Endodermal cell (in vitro differentiated cells): ENCODE measurements at regions not wholly inside any gene's neighbourhood (a gene's known extent, or its start where the extent isn't known, plus 50 kb on each side); places are given as distances from the start of the nearest gene placed in this dataset.

Source experiments
- DNase-seq: peaks from one replicate; pipeline ENCODE4 v3.0.0-alpha.2; 2017
- H3K27ac ChIP-seq: 2 replicates; pipeline ENCODE4 v1.5.1; 2013; ENCODE audit warnings: mild to moderate bottlenecking, low read depth, low read length, moderate library complexity
- H3K27me3 ChIP-seq: 2 replicates; pipeline ENCODE4 v1.6.1; 2013; ENCODE audit warnings: mild to moderate bottlenecking, low read length, moderate library complexity; ENCODE audit not compliant: insufficient read depth, control insufficient read depth, poor library complexity, severe bottlenecking
- H3K36me3 ChIP-seq: 2 replicates; pipeline ENCODE4 v1.7.0; 2013; ENCODE audit warnings: mild to moderate bottlenecking, low read length, moderate library complexity; ENCODE audit not compliant: control insufficient read depth, insufficient read depth
- H3K4me1 ChIP-seq: one replicate; pipeline ENCODE4 v1.7.0; 2013; ENCODE audit warnings: low read length; ENCODE audit not compliant: control insufficient read depth, insufficient read depth
- H3K4me3 ChIP-seq: 2 replicates; pipeline ENCODE4 v1.5.1; 2013; ENCODE audit warnings: mild to moderate bottlenecking, low read length, moderate library complexity
- H3K9ac ChIP-seq: 2 replicates; pipeline ENCODE4 v1.6.1; 2013; ENCODE audit warnings: mild to moderate bottlenecking, low read length, moderate library complexity; ENCODE audit not compliant: poor library complexity, severe bottlenecking; ENCODE audit errors: extremely low read depth
- H3K9me3 ChIP-seq: 2 replicates; pipeline ENCODE4 v1.6.1; 2013; ENCODE audit warnings: mild to moderate bottlenecking, low read length, moderate library complexity; ENCODE audit not compliant: control insufficient read depth
- H3K27ac Mint-ChIP-seq: 2 replicates; pipeline ENCODE4 v1.8.0; 2020; ENCODE audit warnings: mixed read lengths
- H3K27me3 Mint-ChIP-seq: 2 replicates; pipeline ENCODE4 v1.8.0; 2021; ENCODE audit warnings: mild to moderate bottlenecking, mixed read lengths; ENCODE audit not compliant: insufficient read depth
- H3K36me3 Mint-ChIP-seq: 2 replicates; pipeline ENCODE4 v1.8.0; 2020; ENCODE audit warnings: low read depth, mixed read lengths
- H3K4me1 Mint-ChIP-seq: 2 replicates; pipeline ENCODE4 v1.8.0; 2020; ENCODE audit warnings: mixed read lengths
- H3K4me3 Mint-ChIP-seq: 2 replicates; pipeline ENCODE4 v1.8.0; 2020; ENCODE audit warnings: mild to moderate bottlenecking, moderate library complexity, mixed read lengths
- H3K9me3 Mint-ChIP-seq: 2 replicates; pipeline ENCODE4 v1.8.0; 2020; ENCODE audit warnings: mild to moderate bottlenecking, mixed read lengths
- CTCF ChIP-seq: fragments of 200-600 bp; sonication (generic); conservative IDR thresholded peaks from 2 replicates; pipeline ENCODE4 v1.5.0; 2021; ENCODE audit warnings: antibody characterized with exemption, mild to moderate bottlenecking
- WGBS, 2 experiments: methylation state at CpG; one replicate each; pipeline versions ENCODE4 v1.1.5 to v1.1.7; 2013; ENCODE audit warnings: missing lambda C conversion rate in 2 of 2, mixed read lengths in 1 of 2; ENCODE audit not compliant: insufficient coverage in 1 of 2, insufficient read length in 1 of 2; 5-methylcytosine and 5-hydroxymethylcytosine counted together

DNA sequence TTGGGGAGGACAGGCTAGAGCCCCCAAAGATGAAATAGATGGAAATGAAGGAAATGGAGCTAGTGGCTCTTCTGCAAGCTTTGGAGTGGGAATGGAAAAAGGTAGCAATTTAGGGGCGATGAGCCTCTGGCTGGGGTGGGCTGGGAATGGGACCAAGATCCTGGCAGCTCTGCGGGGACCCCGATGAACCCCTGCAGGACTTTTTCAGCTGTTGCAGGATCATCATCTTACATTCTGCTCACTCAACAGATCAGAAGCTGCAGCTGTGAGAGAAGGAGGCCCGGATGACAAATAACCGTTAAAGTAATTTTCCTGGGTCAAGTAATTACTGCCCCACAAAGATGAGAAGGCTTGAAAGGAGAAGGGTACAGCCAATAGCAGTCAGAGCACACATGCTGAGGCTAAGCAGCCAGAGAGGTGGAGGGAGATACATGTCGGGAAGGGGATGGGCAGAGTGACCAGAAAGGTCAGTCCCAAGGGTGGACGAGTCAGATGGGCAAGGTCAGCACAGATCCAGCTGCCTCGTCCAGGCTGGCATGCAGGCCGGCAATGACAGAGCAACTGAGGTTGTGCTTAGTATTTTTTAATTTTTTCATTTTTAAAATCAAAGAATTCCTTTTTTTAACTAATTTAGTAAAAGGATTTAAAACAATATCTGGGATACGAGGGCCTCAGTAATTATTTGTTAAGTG lies 245.0 kb upstream of the RAB6C start:
- no peak overlapping the region for H3K9ac ChIP-seq
- Mint-ChIP-seq H3K27ac (no peak overlapping the region), H3K27me3 (peaks cover 2% of the 10 kb centered on the region), H3K36me3 (no peaks in the 10 kb centered on the region), H3K4me1 (no peaks in the 10 kb centered on the region), H3K9me3 (no peaks in the 10 kb centered on the region), H3K4me3 (no peak overlapping the region)
- H3K4me3 ChIP-seq: no peak overlapping the region
- no peaks in the 10 kb centered on the region for H3K27me3 ChIP-seq
- no peaks in the 10 kb centered on the region for H3K9me3 ChIP-seq
- peak; percentile 17 for DNase-seq
- no peaks in the 10 kb centered on the region for H3K4me1 ChIP-seq
- H3K27ac ChIP-seq: no peak overlapping the region
- no peak for TF ChIP-seq CTCF
- WGBS, 2 experiments: 91 to 95% methylated on average over 4 to 9 of the region's 10 CpGs
- no peaks in the 10 kb centered on the region for H3K36me3 ChIP-seq

GRCh38 chr2:129735576-129735975 lies 243.9 kb upstream of the RAB6C start:
- H3K4me1 ChIP-seq: no peaks in the 10 kb centered on the region
- H3K27me3 ChIP-seq: no peaks in the 10 kb centered on the region
- H3K27ac ChIP-seq: no peak overlapping the region
- Mint-ChIP-seq H3K4me1 (no peaks in the 10 kb centered on the region), H3K4me3 (no peak overlapping the region), H3K27me3 (peaks cover 2% of the 10 kb centered on the region), H3K27ac (no peak overlapping the region), H3K9me3 (no peaks in the 10 kb centered on the region), H3K36me3 (no peaks in the 10 kb centered on the region)
- no peak overlapping the region for H3K4me3 ChIP-seq
- no peaks in the 10 kb centered on the region for H3K36me3 ChIP-seq
- no peaks in the 10 kb centered on the region for H3K9me3 ChIP-seq
- no peak overlapping the region for H3K9ac ChIP-seq
- TF ChIP-seq CTCF: no peak
- 89 to 95% methylated on average over 3 to 5 of the region's 6 CpGs for WGBS, 2 experiments
- DNase-seq: peak; percentile 10

- Mint-ChIP-seq H3K4me3 (no peak overlapping the region), H3K9me3 (no peaks in the 10 kb centered on the region), H3K27me3 (peaks cover 6% of the 10 kb centered on the region), H3K36me3 (no peaks in the 10 kb centered on the region), H3K4me1 (no peaks in the 10 kb centered on the region), H3K27ac (no peak overlapping the region)
- WGBS, 2 experiments: 88 to 92% methylated on average over 7 to 15 of the region's 15 CpGs
- H3K36me3 ChIP-seq: no peaks in the 10 kb centered on the region
- no peak overlapping the region for H3K9ac ChIP-seq
- TF ChIP-seq CTCF: no peak
- H3K27me3 ChIP-seq: no peaks in the 10 kb centered on the region
- no peak overlapping the region for H3K4me3 ChIP-seq
- no peaks in the 10 kb centered on the region for H3K4me1 ChIP-seq
- H3K9me3 ChIP-seq: no peaks in the 10 kb centered on the region
- no peak overlapping the region for H3K27ac ChIP-seq
- peak; percentile 25 for DNase-seq
These were observed 241.6 kb upstream of the RAB6C start for GRCh38 chr2:129737660-129738527.
